CD8-positive, alpha-beta memory T cell (primary cell): ENCODE measurements at regions not wholly inside any gene's neighbourhood (a gene's known extent, or its start where the extent isn't known, plus 50 kb on each side); places are given as distances from the start of the nearest gene placed in this dataset.

Experiments
- CTCF ChIA-PET: fragments of 350-600 bp; sonication (Branson Sonifier 250); formaldehyde crosslinking; loops from one replicate; lab custom pipeline; 2021; ENCODE audit warnings: antibody characterized with exemption; lab: Charles Lee
- POLR2A ChIA-PET: fragments of 350-600 bp; sonication (Branson Sonifier 250); formaldehyde crosslinking; loops from one replicate; lab custom pipeline; 2021; ENCODE audit warnings: antibody characterized with exemption; lab: Charles Lee
- DNase-seq, 5 donors: peaks; one replicate each; pipeline versions ENCODE4 v3.0.0 to v3.0.0-alpha.2; 2020 to 2022; ENCODE audit warnings: mixed read lengths in 1 of 5
- H3K27ac ChIP-seq: one replicate; pipeline ENCODE4 v1.7.0; 2013; ENCODE audit warnings: low read depth, mild to moderate bottlenecking, low read length, moderate library complexity
- H3K27me3 ChIP-seq: 2 replicates; pipeline ENCODE4 v1.7.0; 2013; ENCODE audit warnings: low read length, mild to moderate bottlenecking; ENCODE audit not compliant: insufficient read depth, poor library complexity, severe bottlenecking
- H3K36me3 ChIP-seq: 2 replicates; pipeline ENCODE4 v1.7.0; 2013; ENCODE audit warnings: mild to moderate bottlenecking, low read length, moderate library complexity; ENCODE audit not compliant: insufficient read depth
- H3K4me1 ChIP-seq: 2 replicates; pipeline ENCODE4 v1.7.0; 2013; ENCODE audit warnings: mild to moderate bottlenecking, low read length, moderate library complexity; ENCODE audit not compliant: insufficient read depth
- H3K4me3 ChIP-seq: 2 replicates; pipeline ENCODE4 v1.7.0; 2013; ENCODE audit warnings: mild to moderate bottlenecking, low read length
- H3K9me3 ChIP-seq: 2 replicates; pipeline ENCODE4 v1.7.0; 2013; ENCODE audit warnings: mild to moderate bottlenecking, low read length
- H3K27ac Mint-ChIP-seq, 8 donors: one replicate each; pipeline ENCODE4 v1.8.0; 2020 to 2021; ENCODE audit warnings: mixed read lengths in 8 of 8, mild to moderate bottlenecking in 6 of 8, inconsistent platforms in 3 of 8, moderate library complexity in 3 of 8
- H3K27me3 Mint-ChIP-seq, 2 donors: one replicate each; pipeline ENCODE4 v1.8.0; 2020 to 2021; ENCODE audit warnings: mixed read lengths in 2 of 2, mild to moderate bottlenecking in 1 of 2, moderate library complexity in 1 of 2
- H3K36me3 Mint-ChIP-seq, 3 donors: one replicate each; pipeline ENCODE4 v1.8.0; 2020 to 2021; ENCODE audit warnings: mixed read lengths in 3 of 3, inconsistent platforms in 1 of 3, mild to moderate bottlenecking in 1 of 3
- H3K4me1 Mint-ChIP-seq, 3 donors: one replicate each; pipeline ENCODE4 v1.8.0; 2020 to 2021; ENCODE audit warnings: mixed read lengths in 3 of 3, inconsistent platforms in 1 of 3, mild to moderate bottlenecking in 1 of 3
- H3K4me3 Mint-ChIP-seq, 7 donors: one replicate each; pipeline ENCODE4 v1.8.0; 2020 to 2021; ENCODE audit warnings: mixed read lengths in 7 of 7, mild to moderate bottlenecking in 6 of 7, moderate library complexity in 4 of 7, inconsistent platforms in 2 of 7
- H3K9me3 Mint-ChIP-seq, 5 donors: one replicate each; pipeline ENCODE4 v1.8.0; 2020 to 2022; ENCODE audit warnings: mixed read lengths in 5 of 5, mild to moderate bottlenecking in 3 of 5, moderate library complexity in 2 of 5, inconsistent platforms in 1 of 5

DNA sequence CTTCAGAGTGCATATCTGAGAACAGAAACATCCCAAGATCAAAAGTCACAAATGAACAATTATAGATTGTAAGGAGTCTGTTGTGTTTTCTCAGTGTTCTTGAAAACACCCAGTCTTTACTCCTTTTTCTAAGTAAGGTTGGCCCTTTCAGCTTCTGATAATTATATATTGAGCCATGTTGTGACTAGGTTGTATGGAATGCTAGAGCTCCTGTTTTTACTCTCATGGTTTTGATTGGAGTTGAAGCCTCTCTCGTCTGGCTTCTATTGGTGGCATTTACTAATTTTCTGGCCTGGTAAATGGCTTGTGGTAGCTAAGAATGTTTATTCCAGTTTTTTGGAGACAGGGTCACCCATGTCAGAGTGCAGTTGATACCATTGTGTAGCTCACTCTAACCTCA, 84.7 kb downstream of the NDUFS5 start:
- H3K4me1 Mint-ChIP-seq = peaks cover 0 to 6% (median 0%) of the 10 kb centered on the region in 3 donors
- Histone ChIP-seq H3K4me3 (no peak overlapping the region), H3K27ac (no peak overlapping the region), H3K36me3 (no peaks in the 10 kb centered on the region), H3K27me3 (no peaks in the 10 kb centered on the region), H3K4me1 (peaks cover 7% of the 10 kb centered on the region), H3K9me3 (no peaks in the 10 kb centered on the region)
- no peak overlapping the region for H3K4me3 Mint-ChIP-seq
- H3K27ac Mint-ChIP-seq = no peak overlapping the region
- no peaks in the 10 kb centered on the region for H3K9me3 Mint-ChIP-seq
- peaks cover 2 to 8% of the 10 kb centered on the region in 2 donors for H3K27me3 Mint-ChIP-seq
- H3K36me3 Mint-ChIP-seq = peaks cover 0 to 4% (median 0%) of the 10 kb centered on the region in 3 donors
- ChIA-PET CTCF (interaction anchor here (0.9 to 1.3 kb wide), 3 partner anchors 18 to 147 kb away, joined by 3 to 5 read pairs (median 3); no protein-coding TSS in a partner anchor), POLR2A (no interaction called here)
- no peak for DNase-seq

DNA sequence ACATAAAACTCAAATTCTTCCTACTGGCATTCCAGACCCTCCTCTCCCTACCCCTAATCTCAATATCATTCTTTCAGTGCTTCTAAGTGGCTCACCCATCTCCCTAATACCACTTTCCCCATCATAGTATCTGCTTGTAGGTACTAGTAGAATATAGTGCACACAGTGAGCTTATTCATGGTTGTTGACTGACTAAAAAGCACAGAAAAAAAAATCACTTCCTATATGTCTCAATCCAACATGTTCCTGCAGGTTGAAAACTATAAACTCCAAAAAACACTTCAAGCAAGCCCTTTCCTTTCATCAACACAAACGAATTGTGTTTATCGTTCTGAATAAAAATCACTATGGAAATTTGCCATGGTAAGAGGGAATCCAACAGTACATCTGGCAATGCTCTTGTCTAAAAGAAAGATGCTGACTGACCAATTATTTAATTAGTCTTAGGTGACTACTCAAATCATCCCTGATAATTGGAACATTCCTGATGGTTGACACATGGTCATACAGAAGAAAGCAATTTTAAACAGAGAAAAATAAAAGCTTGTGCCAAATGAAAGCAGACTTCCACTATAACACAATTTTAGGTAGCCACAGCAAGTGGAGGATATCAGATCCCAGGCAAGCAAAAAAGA, 87.1 kb downstream of the NDUFS5 start:
- Histone ChIP-seq H3K4me1 (no peaks in the 10 kb centered on the region), H3K4me3 (no peak overlapping the region), H3K36me3 (no peaks in the 10 kb centered on the region), H3K27ac (no peak overlapping the region), H3K9me3 (no peaks in the 10 kb centered on the region), H3K27me3 (no peaks in the 10 kb centered on the region)
- Mint-ChIP-seq H3K4me1 (no peaks in the 10 kb centered on the region), H3K27me3 (peaks cover 2 to 8% of the 10 kb centered on the region in 2 donors), H3K9me3 (no peaks in the 10 kb centered on the region), H3K4me3 (no peak overlapping the region), H3K36me3 (peaks cover 0 to 4% (median 0%) of the 10 kb centered on the region in 3 donors), H3K27ac (peak overlapping the region in 1 of 8 donors; percentile 58)
- POLR2A ChIA-PET = no interaction called here
- CTCF ChIA-PET = no interaction called here
- DNase-seq = no peak

DNA sequence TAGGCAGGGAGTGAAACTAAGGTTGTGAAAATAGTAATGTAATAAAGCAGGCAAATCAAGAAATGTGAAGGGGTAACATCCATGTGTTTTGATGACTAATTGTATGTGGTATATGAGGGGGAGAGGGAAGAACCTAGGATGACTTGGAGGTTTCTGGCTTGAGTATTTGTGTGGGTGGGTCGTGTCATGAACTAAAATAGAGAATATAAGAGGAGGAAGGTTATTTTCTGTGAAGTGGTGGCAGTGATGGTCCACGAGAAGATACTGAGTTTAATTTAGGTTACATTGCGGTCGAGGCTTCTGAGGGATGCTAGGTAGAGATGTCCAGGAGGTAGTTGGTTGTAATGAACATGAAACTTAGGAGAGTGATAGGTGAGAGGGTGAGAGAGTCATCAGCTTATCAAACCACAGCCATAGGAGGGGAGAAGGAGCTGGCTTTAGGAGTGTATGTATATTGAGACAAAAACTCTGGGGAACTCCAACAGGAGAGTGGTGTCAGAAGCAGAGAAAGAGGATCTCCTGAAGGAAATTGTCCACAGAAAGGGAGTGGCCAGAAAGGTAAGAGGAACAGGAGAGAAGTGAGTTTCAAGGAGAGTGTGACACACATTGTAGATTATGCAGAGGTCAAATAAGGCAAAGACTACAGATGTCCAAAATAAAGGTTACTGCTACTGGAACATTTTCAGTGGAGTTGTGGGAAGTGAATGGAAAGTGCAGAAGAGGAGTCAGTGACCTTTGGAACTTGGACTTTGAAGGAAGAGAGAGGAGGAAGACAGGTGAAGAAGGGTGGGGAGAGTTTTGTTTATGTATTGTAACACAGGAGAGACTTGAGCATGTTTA, 89.0 kb upstream of the MACF1 start:
- ChIA-PET POLR2A (no interaction called here), CTCF (no interaction called here)
- H3K9me3 Mint-ChIP-seq = no peaks in the 10 kb centered on the region
- H3K27ac ChIP-seq = no peak overlapping the region
- H3K27ac Mint-ChIP-seq = no peak overlapping the region
- no peaks in the 10 kb centered on the region for H3K4me1 Mint-ChIP-seq
- H3K27me3 ChIP-seq = no peaks in the 10 kb centered on the region
- H3K36me3 Mint-ChIP-seq = peaks cover 0 to 4% (median 0%) of the 10 kb centered on the region in 3 donors
- H3K4me3 Mint-ChIP-seq = no peak overlapping the region
- DNase-seq = no peak
- H3K36me3 ChIP-seq = no peaks in the 10 kb centered on the region
- H3K4me3 ChIP-seq = no peak overlapping the region
- H3K27me3 Mint-ChIP-seq = peaks cover 2 to 8% of the 10 kb centered on the region in 2 donors
- H3K4me1 ChIP-seq = no peaks in the 10 kb centered on the region
- H3K9me3 ChIP-seq = no peaks in the 10 kb centered on the region

DNA sequence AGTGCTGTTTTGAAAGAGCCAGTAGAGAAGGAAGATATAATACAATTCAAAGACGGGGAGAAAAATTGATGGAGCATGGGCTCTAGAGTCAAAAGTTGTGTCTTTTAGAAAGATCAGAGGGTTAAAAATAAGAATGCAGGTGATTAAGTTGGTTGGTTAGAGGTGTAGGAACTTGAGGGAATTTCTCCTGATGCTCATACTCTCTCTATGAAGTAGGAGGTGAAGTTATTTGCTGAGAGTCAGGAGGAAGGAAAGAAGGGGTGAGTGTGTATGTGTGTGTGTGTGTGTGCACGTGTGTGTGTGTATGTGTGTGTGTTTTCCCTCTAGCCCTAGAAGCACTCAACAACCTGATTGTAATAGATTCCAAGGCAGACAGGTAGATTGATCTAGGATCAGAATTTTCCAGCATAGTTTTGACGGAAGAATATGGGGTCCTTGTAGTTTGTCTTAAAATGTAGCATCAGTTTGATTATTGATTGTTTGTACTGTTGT, 88.3 kb upstream of the MACF1 start:
- no peaks in the 10 kb centered on the region for H3K27me3 ChIP-seq
- POLR2A ChIA-PET = no interaction called here
- H3K27ac Mint-ChIP-seq = no peak overlapping the region

DNA sequence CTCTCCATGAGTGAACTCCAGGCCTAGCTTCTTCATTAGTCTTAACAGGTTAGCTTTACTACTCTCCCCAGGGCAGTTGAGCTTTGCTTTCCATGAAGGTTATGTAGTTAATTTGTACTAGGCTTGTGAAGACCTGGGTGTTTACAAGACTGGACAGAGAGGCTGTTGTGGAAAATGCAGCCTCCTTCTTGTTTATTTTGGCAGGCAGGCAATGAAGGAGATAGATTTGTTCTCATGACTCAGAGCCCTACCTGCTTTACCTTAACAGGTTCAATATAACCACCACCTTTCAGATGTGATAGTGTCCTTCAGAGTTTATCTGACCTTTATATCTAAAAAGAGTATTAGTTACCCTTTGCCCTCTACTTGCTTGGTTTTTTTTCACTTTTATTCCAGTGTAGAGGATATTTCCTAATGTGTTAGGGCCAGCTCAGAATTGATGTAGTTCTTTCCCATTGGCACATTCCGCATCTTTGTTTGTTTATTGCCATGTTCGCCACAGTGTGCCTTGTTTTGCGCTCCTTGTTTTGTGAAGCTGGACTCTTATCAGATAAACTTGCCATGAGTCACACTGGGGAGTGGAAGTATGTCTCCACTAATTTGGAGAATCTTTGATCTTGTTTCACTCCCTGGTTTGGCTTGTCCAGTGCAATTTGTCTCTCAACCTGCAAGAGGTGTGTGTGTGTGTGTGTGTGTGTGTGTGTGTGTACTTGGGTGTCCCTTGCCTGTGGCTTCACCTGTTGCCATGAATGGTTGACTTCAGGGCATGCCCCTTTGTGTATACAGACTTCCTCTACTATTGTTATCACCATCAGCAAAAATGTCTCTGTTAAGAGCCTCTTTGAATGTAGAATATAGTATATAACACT, 87.4 kb upstream of the MACF1 start:
- POLR2A ChIA-PET = no interaction called here
- Mint-ChIP-seq H3K27ac (peak overlapping the region in 1 of 8 donors; percentile 45), H3K9me3 (no peaks in the 10 kb centered on the region)

More for the DNA sequence above, 88.3 kb upstream of the MACF1 start:
- Histone ChIP-seq H3K4me1 (no peaks in the 10 kb centered on the region), H3K27ac (no peak overlapping the region), H3K9me3 (no peaks in the 10 kb centered on the region), H3K36me3 (no peaks in the 10 kb centered on the region), H3K4me3 (no peak overlapping the region)
- H3K9me3 Mint-ChIP-seq = no peaks in the 10 kb centered on the region
- peaks cover 2 to 8% of the 10 kb centered on the region in 2 donors for H3K27me3 Mint-ChIP-seq
- peaks cover 0 to 4% (median 0%) of the 10 kb centered on the region in 3 donors for H3K36me3 Mint-ChIP-seq
- H3K4me3 Mint-ChIP-seq = no peak overlapping the region
- no peaks in the 10 kb centered on the region for H3K4me1 Mint-ChIP-seq
- DNase-seq = no peak
- CTCF ChIA-PET = no interaction called here

DNA sequence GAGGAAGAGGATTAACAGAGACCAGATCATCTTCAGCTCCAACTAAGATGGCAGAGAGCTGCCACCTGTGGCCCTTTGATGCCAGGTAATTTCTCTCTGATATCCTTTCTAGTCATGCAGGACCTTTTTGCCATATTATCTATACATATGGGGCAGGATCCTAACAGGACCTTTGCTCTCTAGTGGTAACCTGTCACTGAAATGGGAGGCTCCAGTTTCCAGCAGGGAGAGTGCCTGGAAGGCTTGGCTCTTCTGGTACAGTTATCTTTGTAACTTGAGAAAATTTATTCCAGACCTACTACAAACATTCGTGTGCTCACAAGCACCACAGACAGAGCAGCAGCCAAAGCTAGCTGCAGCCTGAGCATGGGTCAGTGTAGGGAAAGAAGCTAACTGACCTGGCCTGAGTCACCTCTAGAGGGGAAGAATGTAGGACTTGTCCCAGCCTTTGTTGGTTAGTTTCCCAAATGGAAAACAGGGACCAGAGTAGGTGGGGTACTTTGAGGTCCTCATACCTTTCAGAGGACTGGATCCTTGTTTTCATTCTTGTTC, 86.5 kb upstream of the MACF1 start:
- ChIA-PET CTCF (no interaction called here), POLR2A (no interaction called here)
- no peak overlapping the region for H3K4me3 ChIP-seq
- no peak overlapping the region for H3K27ac ChIP-seq
- H3K36me3 Mint-ChIP-seq = peaks cover 0 to 2% (median 2%) of the 10 kb centered on the region in 3 donors
- DNase-seq = no peak
- no peaks in the 10 kb centered on the region for H3K4me1 Mint-ChIP-seq
- no peaks in the 10 kb centered on the region for H3K4me1 ChIP-seq
- no peaks in the 10 kb centered on the region for H3K9me3 ChIP-seq
- no peaks in the 10 kb centered on the region for H3K9me3 Mint-ChIP-seq
- H3K4me3 Mint-ChIP-seq = no peak overlapping the region
- no peak overlapping the region for H3K27ac Mint-ChIP-seq
- H3K27me3 Mint-ChIP-seq = peaks cover 0 to 5% of the 10 kb centered on the region in 2 donors
- H3K36me3 ChIP-seq = no peaks in the 10 kb centered on the region
- no peaks in the 10 kb centered on the region for H3K27me3 ChIP-seq

More for the DNA sequence above, 87.4 kb upstream of the MACF1 start:
- Mint-ChIP-seq H3K4me3 (no peak overlapping the region), H3K27me3 (peaks cover 2 to 8% of the 10 kb centered on the region in 2 donors), H3K4me1 (no peaks in the 10 kb centered on the region), H3K36me3 (peaks cover 0 to 4% (median 0%) of the 10 kb centered on the region in 3 donors)
- H3K36me3 ChIP-seq = no peaks in the 10 kb centered on the region
- no peaks in the 10 kb centered on the region for H3K27me3 ChIP-seq
- no peak for DNase-seq
- H3K4me1 ChIP-seq = no peaks in the 10 kb centered on the region
- H3K27ac ChIP-seq = no peak overlapping the region
- no peaks in the 10 kb centered on the region for H3K9me3 ChIP-seq
- H3K4me3 ChIP-seq = no peak overlapping the region
- CTCF ChIA-PET = interaction anchor here (1.1 kb wide), 1 partner anchor 75 kb away, joined by 5 read pairs; no protein-coding TSS in a partner anchor

DNA sequence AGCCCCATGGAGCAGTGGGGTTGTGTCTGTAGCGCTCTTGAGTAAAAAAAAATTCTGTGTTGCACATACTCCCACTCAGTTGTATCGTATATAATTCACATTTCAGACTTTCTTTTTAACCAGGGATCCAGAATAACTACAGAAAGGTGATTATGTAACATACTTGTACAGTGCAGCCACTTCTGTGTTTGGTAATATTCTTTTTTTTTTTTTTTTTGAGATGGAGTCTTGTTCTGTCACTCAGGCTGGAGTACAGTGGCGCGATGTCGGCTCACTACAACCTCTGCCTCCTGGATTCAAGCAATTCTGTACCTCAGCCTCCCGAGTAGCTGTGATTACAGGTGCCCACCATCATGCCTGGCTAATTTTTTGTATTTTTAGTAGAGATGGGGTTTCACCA, 82.4 kb upstream of the MACF1 start:
- ChIA-PET CTCF (interaction anchor here (0.9 kb wide), 1 partner anchor 15 kb away, joined by 3 read pairs; no protein-coding TSS in a partner anchor), POLR2A (no interaction called here)
- Mint-ChIP-seq H3K27me3 (no peaks in the 10 kb centered on the region), H3K36me3 (peaks cover 0 to 6% (median 0%) of the 10 kb centered on the region in 3 donors), H3K27ac (peak overlapping the region in 1 of 8 donors; percentile 29), H3K9me3 (no peaks in the 10 kb centered on the region), H3K4me1 (no peaks in the 10 kb centered on the region), H3K4me3 (no peak overlapping the region)
- no peak overlapping the region for H3K4me3 ChIP-seq
- no peak for DNase-seq
- no peak overlapping the region for H3K27ac ChIP-seq
- H3K27me3 ChIP-seq = no peaks in the 10 kb centered on the region
- H3K9me3 ChIP-seq = no peaks in the 10 kb centered on the region
- no peaks in the 10 kb centered on the region for H3K4me1 ChIP-seq
- no peaks in the 10 kb centered on the region for H3K36me3 ChIP-seq
